CD8-positive, alpha-beta memory T cell (primary cell): ENCODE measurements at regions not wholly inside any gene's neighbourhood (a gene's known extent, or its start where the extent isn't known, plus 50 kb on each side); places are given as distances from the start of the nearest gene placed in this dataset.

Experiments used
- CTCF ChIA-PET: fragments of 350-600 bp; sonication (Branson Sonifier 250); formaldehyde crosslinking; loops from one replicate; lab custom pipeline; 2021; ENCODE audit warnings: antibody characterized with exemption; lab: Charles Lee
- POLR2A ChIA-PET: fragments of 350-600 bp; sonication (Branson Sonifier 250); formaldehyde crosslinking; loops from one replicate; lab custom pipeline; 2021; ENCODE audit warnings: antibody characterized with exemption; lab: Charles Lee
- DNase-seq, 5 donors: peaks; one replicate each; pipeline versions ENCODE4 v3.0.0 to v3.0.0-alpha.2; 2020 to 2022; ENCODE audit warnings: mixed read lengths in 1 of 5
- H3K27ac ChIP-seq: one replicate; pipeline ENCODE4 v1.7.0; 2013; ENCODE audit warnings: low read depth, mild to moderate bottlenecking, low read length, moderate library complexity
- H3K27me3 ChIP-seq: 2 replicates; pipeline ENCODE4 v1.7.0; 2013; ENCODE audit warnings: low read length, mild to moderate bottlenecking; ENCODE audit not compliant: insufficient read depth, poor library complexity, severe bottlenecking
- H3K36me3 ChIP-seq: 2 replicates; pipeline ENCODE4 v1.7.0; 2013; ENCODE audit warnings: mild to moderate bottlenecking, low read length, moderate library complexity; ENCODE audit not compliant: insufficient read depth
- H3K4me1 ChIP-seq: 2 replicates; pipeline ENCODE4 v1.7.0; 2013; ENCODE audit warnings: mild to moderate bottlenecking, low read length, moderate library complexity; ENCODE audit not compliant: insufficient read depth
- H3K4me3 ChIP-seq: 2 replicates; pipeline ENCODE4 v1.7.0; 2013; ENCODE audit warnings: mild to moderate bottlenecking, low read length
- H3K9me3 ChIP-seq: 2 replicates; pipeline ENCODE4 v1.7.0; 2013; ENCODE audit warnings: mild to moderate bottlenecking, low read length
- H3K27ac Mint-ChIP-seq, 8 donors: one replicate each; pipeline ENCODE4 v1.8.0; 2020 to 2021; ENCODE audit warnings: mixed read lengths in 8 of 8, mild to moderate bottlenecking in 6 of 8, inconsistent platforms in 3 of 8, moderate library complexity in 3 of 8
- H3K27me3 Mint-ChIP-seq, 2 donors: one replicate each; pipeline ENCODE4 v1.8.0; 2020 to 2021; ENCODE audit warnings: mixed read lengths in 2 of 2, mild to moderate bottlenecking in 1 of 2, moderate library complexity in 1 of 2
- H3K36me3 Mint-ChIP-seq, 3 donors: one replicate each; pipeline ENCODE4 v1.8.0; 2020 to 2021; ENCODE audit warnings: mixed read lengths in 3 of 3, inconsistent platforms in 1 of 3, mild to moderate bottlenecking in 1 of 3
- H3K4me1 Mint-ChIP-seq, 3 donors: one replicate each; pipeline ENCODE4 v1.8.0; 2020 to 2021; ENCODE audit warnings: mixed read lengths in 3 of 3, inconsistent platforms in 1 of 3, mild to moderate bottlenecking in 1 of 3
- H3K4me3 Mint-ChIP-seq, 7 donors: one replicate each; pipeline ENCODE4 v1.8.0; 2020 to 2021; ENCODE audit warnings: mixed read lengths in 7 of 7, mild to moderate bottlenecking in 6 of 7, moderate library complexity in 4 of 7, inconsistent platforms in 2 of 7
- H3K9me3 Mint-ChIP-seq, 5 donors: one replicate each; pipeline ENCODE4 v1.8.0; 2020 to 2022; ENCODE audit warnings: mixed read lengths in 5 of 5, mild to moderate bottlenecking in 3 of 5, moderate library complexity in 2 of 5, inconsistent platforms in 1 of 5

GRCh38 chr11:80077113-80077512 is 636.3 kb upstream of the TENM4 start:
- no peaks in the 10 kb centered on the region for H3K36me3 ChIP-seq
- no peak overlapping the region for H3K4me3 Mint-ChIP-seq
- DNase-seq: no peak
- ChIA-PET POLR2A (no interaction called here), CTCF (no interaction called here)
- no peaks in the 10 kb centered on the region for H3K4me1 Mint-ChIP-seq
- H3K36me3 Mint-ChIP-seq: no peaks in the 10 kb centered on the region
- H3K27me3 ChIP-seq: no peaks in the 10 kb centered on the region
- H3K27ac ChIP-seq: no peak overlapping the region
- no peaks in the 10 kb centered on the region for H3K4me1 ChIP-seq
- H3K27me3 Mint-ChIP-seq: no peaks in the 10 kb centered on the region
- no peak overlapping the region for H3K27ac Mint-ChIP-seq
- peaks cover 2 to 13% (median 6%) of the 10 kb centered on the region in 5 donors for H3K9me3 Mint-ChIP-seq
- H3K9me3 ChIP-seq: no peaks in the 10 kb centered on the region
- H3K4me3 ChIP-seq: no peak overlapping the region

- POLR2A ChIA-PET: no interaction called here
- H3K9me3 ChIP-seq: no peaks in the 10 kb centered on the region
- H3K4me1 ChIP-seq: no peaks in the 10 kb centered on the region
- no peak overlapping the region for H3K27ac Mint-ChIP-seq
- CTCF ChIA-PET: no interaction called here
- no peaks in the 10 kb centered on the region for H3K27me3 ChIP-seq
- H3K36me3 Mint-ChIP-seq: no peaks in the 10 kb centered on the region
- no peaks in the 10 kb centered on the region for H3K36me3 ChIP-seq
- H3K4me3 Mint-ChIP-seq: no peak overlapping the region
- H3K27ac ChIP-seq: no peak overlapping the region
- H3K4me1 Mint-ChIP-seq: no peaks in the 10 kb centered on the region
- no peaks in the 10 kb centered on the region for H3K27me3 Mint-ChIP-seq
- DNase-seq: no peak
- no peak overlapping the region for H3K4me3 ChIP-seq
- H3K9me3 Mint-ChIP-seq: peaks cover 2 to 19% (median 7%) of the 10 kb centered on the region in 5 donors
Observed at GRCh38 chr11:80074837-80075236, 634.0 kb upstream of the TENM4 start.

DNA sequence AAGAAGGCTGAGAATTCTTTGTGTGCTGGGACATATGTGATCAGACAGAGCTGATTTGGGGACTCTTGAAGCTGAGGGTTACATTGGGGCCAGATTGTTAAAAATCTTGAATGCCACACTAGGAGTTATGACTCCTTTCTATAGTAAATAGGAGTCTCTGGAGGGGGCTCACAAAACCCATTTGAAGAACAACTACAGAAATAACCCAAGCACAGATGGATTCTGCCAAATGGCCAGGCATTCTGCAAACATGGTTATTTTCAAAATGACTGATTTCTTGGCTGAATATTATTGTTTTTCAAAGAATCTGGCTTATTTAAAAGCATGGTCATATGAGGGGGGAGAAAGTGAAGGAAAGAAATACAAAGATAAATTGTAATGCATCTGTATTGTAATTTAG is 625.5 kb upstream of the TENM4 start:
- DNase-seq: no peak
- no peak overlapping the region for H3K27ac ChIP-seq
- Mint-ChIP-seq H3K9me3 (peaks cover 1 to 15% (median 10%) of the 10 kb centered on the region in 5 donors), H3K27ac (no peak overlapping the region), H3K27me3 (no peaks in the 10 kb centered on the region), H3K36me3 (no peaks in the 10 kb centered on the region), H3K4me3 (no peak overlapping the region), H3K4me1 (no peaks in the 10 kb centered on the region)
- H3K4me1 ChIP-seq: no peaks in the 10 kb centered on the region
- no peaks in the 10 kb centered on the region for H3K36me3 ChIP-seq
- H3K9me3 ChIP-seq: no peaks in the 10 kb centered on the region
- no peak overlapping the region for H3K4me3 ChIP-seq
- ChIA-PET CTCF (no interaction called here), POLR2A (no interaction called here)
- H3K27me3 ChIP-seq: no peaks in the 10 kb centered on the region

DNA sequence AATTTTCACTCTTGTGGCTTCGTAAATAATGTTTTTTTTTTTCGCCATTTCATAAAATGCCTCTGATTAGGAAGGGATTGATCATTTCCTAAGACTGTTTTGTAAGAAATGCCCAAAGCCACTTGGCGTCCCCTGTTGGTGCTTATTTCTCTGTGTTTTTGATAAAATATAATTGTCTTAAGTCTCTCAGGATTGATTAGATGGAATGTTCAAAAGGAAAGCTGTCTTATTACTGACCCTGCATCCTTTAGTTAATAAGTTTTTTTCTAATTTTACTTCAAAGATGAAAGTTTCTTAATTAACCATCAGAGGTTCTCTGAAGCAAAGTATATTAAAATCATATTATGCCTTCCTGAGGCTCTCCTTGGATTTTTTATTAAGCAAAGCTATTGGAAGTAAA is 624.3 kb upstream of the TENM4 start:
- Histone ChIP-seq H3K36me3 (no peaks in the 10 kb centered on the region), H3K4me1 (no peaks in the 10 kb centered on the region), H3K9me3 (no peaks in the 10 kb centered on the region), H3K4me3 (no peak overlapping the region), H3K27me3 (no peaks in the 10 kb centered on the region), H3K27ac (no peak overlapping the region)
- no peak for DNase-seq
- no peak overlapping the region for H3K4me3 Mint-ChIP-seq
- H3K27ac Mint-ChIP-seq: no peak overlapping the region
- no peaks in the 10 kb centered on the region for H3K27me3 Mint-ChIP-seq
- H3K4me1 Mint-ChIP-seq: no peaks in the 10 kb centered on the region
- ChIA-PET POLR2A (no interaction called here), CTCF (no interaction called here)
- no peaks in the 10 kb centered on the region for H3K36me3 Mint-ChIP-seq
- peaks cover 6 to 10% (median 6%) of the 10 kb centered on the region in 5 donors for H3K9me3 Mint-ChIP-seq

GRCh38 chr11:80061056-80061455 is 620.2 kb upstream of the TENM4 start:
- POLR2A ChIA-PET: no interaction called here
- DNase-seq: no peak
- Histone ChIP-seq H3K36me3 (no peaks in the 10 kb centered on the region), H3K27ac (no peak overlapping the region), H3K4me3 (no peak overlapping the region), H3K9me3 (no peaks in the 10 kb centered on the region), H3K4me1 (no peaks in the 10 kb centered on the region), H3K27me3 (no peaks in the 10 kb centered on the region)
- Mint-ChIP-seq H3K4me1 (no peaks in the 10 kb centered on the region), H3K4me3 (no peak overlapping the region), H3K27ac (no peak overlapping the region), H3K9me3 (peaks cover 0 to 9% (median 5%) of the 10 kb centered on the region in 5 donors), H3K36me3 (no peaks in the 10 kb centered on the region), H3K27me3 (no peaks in the 10 kb centered on the region)
- CTCF ChIA-PET: no interaction called here

- POLR2A ChIA-PET: no interaction called here
- Mint-ChIP-seq H3K36me3 (no peaks in the 10 kb centered on the region), H3K4me1 (no peaks in the 10 kb centered on the region), H3K9me3 (peaks cover 4 to 8% (median 5%) of the 10 kb centered on the region in 5 donors), H3K27ac (no peak overlapping the region), H3K4me3 (no peak overlapping the region), H3K27me3 (no peaks in the 10 kb centered on the region)
- Histone ChIP-seq H3K4me3 (no peak overlapping the region), H3K4me1 (no peaks in the 10 kb centered on the region), H3K9me3 (no peaks in the 10 kb centered on the region), H3K27ac (no peak overlapping the region), H3K36me3 (no peaks in the 10 kb centered on the region), H3K27me3 (no peaks in the 10 kb centered on the region)
- DNase-seq: no peak
- CTCF ChIA-PET: no interaction called here
Observed at GRCh38 chr11:80054582-80055165, 613.8 kb upstream of the TENM4 start.

- H3K27ac Mint-ChIP-seq: no peak overlapping the region
- Histone ChIP-seq H3K4me3 (no peak overlapping the region), H3K27me3 (no peaks in the 10 kb centered on the region), H3K27ac (no peak overlapping the region), H3K36me3 (no peaks in the 10 kb centered on the region), H3K4me1 (no peaks in the 10 kb centered on the region), H3K9me3 (no peaks in the 10 kb centered on the region)
- H3K4me1 Mint-ChIP-seq: no peaks in the 10 kb centered on the region
- H3K36me3 Mint-ChIP-seq: no peaks in the 10 kb centered on the region
- H3K27me3 Mint-ChIP-seq: no peaks in the 10 kb centered on the region
- H3K4me3 Mint-ChIP-seq: no peak overlapping the region
- POLR2A ChIA-PET: no interaction called here
- H3K9me3 Mint-ChIP-seq: peaks cover 0 to 21% (median 5%) of the 10 kb centered on the region in 5 donors
- CTCF ChIA-PET: no interaction called here
- DNase-seq: no peak
Observed at GRCh38 chr11:80048513-80048912, 607.7 kb upstream of the TENM4 start.

GRCh38 chr11:80041136-80042000 is 600.5 kb upstream of the TENM4 start:
- Mint-ChIP-seq H3K27ac (no peak overlapping the region), H3K9me3 (peaks cover 0 to 18% (median 0%) of the 10 kb centered on the region in 5 donors), H3K4me1 (no peaks in the 10 kb centered on the region), H3K4me3 (no peak overlapping the region), H3K27me3 (no peaks in the 10 kb centered on the region), H3K36me3 (no peaks in the 10 kb centered on the region)
- Histone ChIP-seq H3K27me3 (no peaks in the 10 kb centered on the region), H3K4me3 (no peak overlapping the region), H3K36me3 (no peaks in the 10 kb centered on the region), H3K4me1 (no peaks in the 10 kb centered on the region), H3K27ac (no peak overlapping the region), H3K9me3 (no peaks in the 10 kb centered on the region)
- DNase-seq: no peak
- ChIA-PET POLR2A (no interaction called here), CTCF (no interaction called here)
